Endothelial cell of umbilical vein (primary cell): ENCODE measurements at regions not wholly inside any gene's neighbourhood (a gene's known extent, or its start where the extent isn't known, plus 50 kb on each side); places are given as distances from the start of the nearest gene placed in this dataset.

ENCODE experiments used
- BruUV-seq: library from RNA; stranded (reverse); fragments of 400-500 nt; replicated peaks from 2 replicates; lab custom pipeline; 2021; lab: Mats Ljungman, UMichigan
- CTCF ChIA-PET: fragments of 300-600, 350-600 bp; sonication (Branson Sonifier 250); formaldehyde crosslinking; loops from one replicate; lab custom pipeline; 2021; ENCODE audit warnings: antibody characterized with exemption, inconsistent platforms; lab: Charles Lee
- POLR2A ChIA-PET: fragments of 300-600, 350-600 bp; sonication (Branson Sonifier 250); formaldehyde crosslinking; loops from one replicate; lab custom pipeline; 2021; ENCODE audit warnings: antibody characterized with exemption, inconsistent platforms; lab: Charles Lee
- DNase-seq: peaks from one replicate; pipeline ENCODE4 v3.0.0-alpha.2; 2011; ENCODE audit warnings: low read depth, low spot score
- FAIRE-seq: peaks from 2 replicates; lab custom pipeline; 2011; peaks lifted over from hg19 to GRCh38; lab: Jason Lieb, UNC
- H2AFZ ChIP-seq: 2 replicates; pipeline ENCODE4 v1.6.0; 2012; ENCODE audit warnings: low read depth, low read length, control low read depth, inconsistent platforms
- H3K27ac ChIP-seq: 2 replicates; pipeline ENCODE4 v1.5.1; 2011; ENCODE audit warnings: low read depth, mild to moderate bottlenecking, control low read depth, low read length, moderate library complexity; ENCODE audit not compliant: insufficient read depth
- H3K27me3 ChIP-seq, 2 experiments: 2 replicates each; pipeline versions ENCODE4 v1.6.0 to v1.6.1; 2011; ENCODE audit warnings: low read length in 2 of 2, mixed read lengths in 1 of 2; ENCODE audit not compliant: control insufficient read depth in 2 of 2, insufficient read depth in 2 of 2
- H3K36me3 ChIP-seq, 2 experiments: 2 replicates in 1 of 2; 3 replicates in 1 of 2; pipeline ENCODE4 v1.5.1; 2011; ENCODE audit warnings: low read length in 2 of 2, mild to moderate bottlenecking in 1 of 2, moderate library complexity in 1 of 2; ENCODE audit not compliant: control insufficient read depth in 2 of 2, insufficient read depth in 2 of 2; ENCODE audit errors: extremely low read depth in 1 of 2
- H3K4me1 ChIP-seq: 3 replicates; pipeline ENCODE4 v1.5.1; 2011; ENCODE audit warnings: mild to moderate bottlenecking, low read length; ENCODE audit not compliant: control insufficient read depth, insufficient read depth; ENCODE audit errors: extremely low read depth
- H3K4me2 ChIP-seq: 2 replicates; pipeline ENCODE4 v1.6.1; 2011; ENCODE audit warnings: low read length, control low read depth, mixed read lengths; ENCODE audit not compliant: insufficient read depth
- H3K4me3 ChIP-seq, 3 experiments: fragments of 200-600 bp in 1 of 3; sonication (generic), shearing (Covaris generic) in 1 of 3; replicated peaks in 1 of 3; 2 replicates each; pipeline ENCODE4 v1.5.1; 2011 to 2016; ENCODE audit warnings: control low read depth in 3 of 3, low read length in 3 of 3, mild to moderate bottlenecking in 2 of 3, inconsistent platforms in 1 of 3, low read depth in 1 of 3, moderate library complexity in 1 of 3; ENCODE audit not compliant: insufficient read depth in 1 of 3
- H3K79me2 ChIP-seq: 2 replicates; pipeline ENCODE4 v1.6.0; 2012; ENCODE audit warnings: low read length, inconsistent platforms; ENCODE audit not compliant: control insufficient read depth, insufficient read depth
- H3K9ac ChIP-seq: replicated peaks from 2 replicates; pipeline ENCODE3; 2011; ENCODE audit warnings: low read length, control low read depth; ENCODE audit not compliant: insufficient read depth; ENCODE audit errors: extremely low read depth
- H3K9me1 ChIP-seq: replicated peaks from 3 replicates; pipeline ENCODE4 v1.6.0; 2011; ENCODE audit warnings: mild to moderate bottlenecking, low read length; ENCODE audit not compliant: control insufficient read depth, insufficient read depth; ENCODE audit errors: extremely low read depth
- H3K9me3 ChIP-seq: replicated peaks from 2 replicates; pipeline ENCODE4 v1.5.1; 2012; ENCODE audit warnings: low read length, inconsistent platforms; ENCODE audit not compliant: control insufficient read depth, insufficient read depth
- H4K20me1 ChIP-seq: replicated peaks from 2 replicates; pipeline ENCODE3; 2011; ENCODE audit warnings: mild to moderate bottlenecking, low read length; ENCODE audit not compliant: control insufficient read depth, insufficient read depth; ENCODE audit errors: extremely low read depth
- CTCF ChIP-seq, 2 donors: IDR thresholded peaks; 1 replicate in 1 of 2; 2 replicates in 1 of 2; pipeline ENCODE4 v1.5.1; 2011; ENCODE audit warnings: low read length in 2 of 2, mild to moderate bottlenecking in 2 of 2, moderate library complexity in 2 of 2, control low read depth in 1 of 2, inconsistent platforms in 1 of 2, low read depth in 1 of 2; ENCODE audit not compliant: insufficient read depth in 1 of 2; ENCODE audit errors: extremely low read depth in 1 of 2
- EZH2 ChIP-seq: IDR thresholded peaks from 2 replicates; pipeline ENCODE4 v1.6.1; 2012; ENCODE audit warnings: borderline replicate concordance, low read depth, mild to moderate bottlenecking, moderate library complexity, low read length, inconsistent platforms; ENCODE audit not compliant: severe bottlenecking
- FOS ChIP-seq: IDR thresholded peaks from 2 replicates; pipeline ENCODE4 v1.6.1; 2011; ENCODE audit warnings: mild to moderate bottlenecking, low read length, moderate library complexity, borderline replicate concordance; ENCODE audit not compliant: insufficient read depth
- GATA2 ChIP-seq: IDR thresholded peaks from 2 replicates; pipeline ENCODE4 v1.7.0; 2011; ENCODE audit warnings: low read depth, mild to moderate bottlenecking, moderate library complexity, mixed read lengths, low read length; ENCODE audit not compliant: insufficient read length, insufficient read depth
- JUN ChIP-seq: IDR thresholded peaks from 2 replicates; pipeline ENCODE4 v1.6.1; 2011; ENCODE audit warnings: borderline replicate concordance, low read depth; ENCODE audit not compliant: insufficient read length, insufficient read depth
- MAX ChIP-seq: IDR thresholded peaks from 2 replicates; pipeline ENCODE4 v1.6.1; 2011; ENCODE audit not compliant: insufficient read depth, insufficient read length
- MYC ChIP-seq: IDR thresholded peaks from one replicate; pipeline ENCODE4 v1.6.1; 2011; ENCODE audit warnings: mild to moderate bottlenecking, low read depth, low read length
- POLR2A ChIP-seq: IDR thresholded peaks from 2 replicates; pipeline ENCODE4 v1.6.1; 2012; ENCODE audit warnings: low read depth, mild to moderate bottlenecking, control low read depth, low read length
- POLR2AphosphoS5 ChIP-seq: IDR thresholded peaks from 2 replicates; pipeline ENCODE4 v1.6.1; 2012; ENCODE audit warnings: low read depth, mild to moderate bottlenecking, control low read depth, low read length, moderate library complexity; ENCODE audit not compliant: insufficient read depth
- dilution Hi-C: fragments of 300-500 bp; cut with MboI; formaldehyde crosslinking; loops from one replicate; pipeline ENCODE4 v1.15.0; 2019; ENCODE audit warnings: low sequenced_read_pairs; ENCODE audit not compliant: extremely low pct_ligation_motif_present
- intact Hi-C: fragments of 100-400 bp; cut with micrococcal nuclease; formaldehyde crosslinking; loops from one replicate; pipeline ENCODE4 v1.10.0; 2022

GRCh38 chr18:50468807-50469206 lies 91.1 kb upstream of the MAPK4 start:
- BruUV-seq: no TSS peak
- FAIRE-seq (no peak), DNase-seq (no peak)
- TF ChIP-seq EZH2: no peak
- TF ChIP-seq POLR2A: no peak
- no peak for TF ChIP-seq GATA2
- no peak for TF ChIP-seq POLR2AphosphoS5
- no peak for TF ChIP-seq MAX
- TF ChIP-seq FOS: no peak
- TF ChIP-seq JUN: no peak
- TF ChIP-seq CTCF (IDR thresholded peaks at IDR 0.05; ENCODE audit: extremely low read depth in 1 of 2, insufficient read depth in 1 of 2, low read depth in 1 of 2, low read length in 2 of 2): no peak
- TF ChIP-seq MYC: no peak
- no peak overlapping the region for H2AFZ ChIP-seq
- dilution Hi-C loops (no loop called here), intact Hi-C loops (no loop called here)
- no peaks in the 10 kb centered on the region for H3K9me1 ChIP-seq
- H3K27me3 ChIP-seq: no peaks in the 10 kb centered on the region
- H3K36me3 ChIP-seq: no peaks in the 10 kb centered on the region
- no peaks in the 10 kb centered on the region for H3K79me2 ChIP-seq
- H4K20me1 ChIP-seq: no peaks in the 10 kb centered on the region
- no peak overlapping the region for H3K27ac ChIP-seq
- no peak overlapping the region for H3K9ac ChIP-seq
- ChIA-PET CTCF (no interaction called here), POLR2A (no interaction called here)
- no peak overlapping the region for H3K4me3 ChIP-seq
- H3K4me2 ChIP-seq: no peak overlapping the region
- H3K4me1 ChIP-seq: no peaks in the 10 kb centered on the region
- no peaks in the 10 kb centered on the region for H3K9me3 ChIP-seq
